ENCODE measurements at regions not wholly inside any gene's neighbourhood (a gene's known extent, or its start where the extent isn't known, plus 50 kb on each side); places are given as distances from the start of the nearest gene placed in this dataset.

DNA sequence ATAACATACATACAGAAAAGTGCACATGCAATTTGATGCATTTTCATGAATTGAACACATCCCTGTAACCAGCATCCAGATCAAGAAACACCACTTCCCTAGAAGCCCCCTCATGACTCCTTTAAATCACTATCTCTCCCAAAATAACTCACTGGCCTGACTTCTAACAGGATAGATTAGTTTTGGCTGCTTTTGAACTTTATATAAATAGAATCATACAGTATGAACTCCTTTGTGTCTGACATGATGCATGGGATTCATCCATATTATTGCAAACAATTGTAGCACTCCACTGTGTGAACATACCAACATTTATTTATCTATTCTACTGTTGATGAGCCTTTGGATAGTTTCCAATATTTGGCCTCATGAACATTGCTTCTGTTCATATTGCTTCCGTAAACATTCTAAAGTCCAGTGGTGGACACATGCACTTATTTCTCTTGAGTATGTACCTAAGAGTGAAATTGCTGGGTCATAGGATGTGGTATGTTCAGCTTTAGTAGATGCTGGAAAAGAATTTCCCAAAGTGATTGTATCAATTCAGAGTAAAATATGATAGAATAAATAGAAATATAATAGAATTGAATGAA, 148.7 kb upstream of the GDNF start:
- no peaks in the 10 kb centered on the region for H3K4me1 ChIP-seq
- H3K9me3 ChIP-seq (ENCODE audit: control insufficient read depth, low read length) = no peaks in the 10 kb centered on the region
- no peaks in the 10 kb centered on the region for H3K79me2 ChIP-seq
- no peak overlapping the region for H3K9ac ChIP-seq
- no peak overlapping the region for H2AFZ ChIP-seq
- no peaks in the 10 kb centered on the region for H3K36me3 ChIP-seq (ENCODE audit: control insufficient read depth, insufficient read depth, low read length)
- no peak overlapping the region for H3K27ac ChIP-seq
- TF ChIP-seq, protein P1, sequence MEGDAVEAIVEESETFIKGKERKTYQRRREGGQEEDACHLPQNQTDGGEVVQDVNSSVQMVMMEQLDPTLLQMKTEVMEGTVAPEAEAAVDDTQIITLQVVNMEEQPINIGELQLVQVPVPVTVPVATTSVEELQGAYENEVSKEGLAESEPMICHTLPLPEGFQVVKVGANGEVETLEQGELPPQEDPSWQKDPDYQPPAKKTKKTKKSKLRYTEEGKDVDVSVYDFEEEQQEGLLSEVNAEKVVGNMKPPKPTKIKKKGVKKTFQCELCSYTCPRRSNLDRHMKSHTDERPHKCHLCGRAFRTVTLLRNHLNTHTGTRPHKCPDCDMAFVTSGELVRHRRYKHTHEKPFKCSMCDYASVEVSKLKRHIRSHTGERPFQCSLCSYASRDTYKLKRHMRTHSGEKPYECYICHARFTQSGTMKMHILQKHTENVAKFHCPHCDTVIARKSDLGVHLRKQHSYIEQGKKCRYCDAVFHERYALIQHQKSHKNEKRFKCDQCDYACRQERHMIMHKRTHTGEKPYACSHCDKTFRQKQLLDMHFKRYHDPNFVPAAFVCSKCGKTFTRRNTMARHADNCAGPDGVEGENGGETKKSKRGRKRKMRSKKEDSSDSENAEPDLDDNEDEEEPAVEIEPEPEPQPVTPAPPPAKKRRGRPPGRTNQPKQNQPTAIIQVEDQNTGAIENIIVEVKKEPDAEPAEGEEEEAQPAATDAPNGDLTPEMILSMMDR (IDR thresholded peaks at IDR 0.05) = no peak
- no peak overlapping the region for H3K4me2 ChIP-seq (ENCODE audit: low read length)
- no peaks in the 10 kb centered on the region for H3K27me3 ChIP-seq (ENCODE audit: control insufficient read depth, insufficient read depth, low read length)
- no peak overlapping the region for H3K4me3 ChIP-seq (ENCODE audit: low read depth, low read length)

GRCh38 chr5:37984300-37984699, 144.5 kb upstream of the GDNF start:
- no peak overlapping the region for H3K27ac ChIP-seq
- no peak overlapping the region for H2AFZ ChIP-seq
- H3K36me3 ChIP-seq (ENCODE audit: control insufficient read depth, insufficient read depth, low read length) = no peaks in the 10 kb centered on the region
- H3K9me3 ChIP-seq (ENCODE audit: control insufficient read depth, low read length) = no peaks in the 10 kb centered on the region
- H3K4me2 ChIP-seq (ENCODE audit: low read length) = no peak overlapping the region
- no peak overlapping the region for H3K9ac ChIP-seq
- no peaks in the 10 kb centered on the region for H3K27me3 ChIP-seq (ENCODE audit: control insufficient read depth, insufficient read depth, low read length)
- no peak overlapping the region for H3K4me3 ChIP-seq (ENCODE audit: low read depth, low read length)
- no peaks in the 10 kb centered on the region for H3K4me1 ChIP-seq
- H3K79me2 ChIP-seq = no peaks in the 10 kb centered on the region
- TF ChIP-seq, protein P1 (IDR thresholded peaks at IDR 0.05) = no peak

DNA sequence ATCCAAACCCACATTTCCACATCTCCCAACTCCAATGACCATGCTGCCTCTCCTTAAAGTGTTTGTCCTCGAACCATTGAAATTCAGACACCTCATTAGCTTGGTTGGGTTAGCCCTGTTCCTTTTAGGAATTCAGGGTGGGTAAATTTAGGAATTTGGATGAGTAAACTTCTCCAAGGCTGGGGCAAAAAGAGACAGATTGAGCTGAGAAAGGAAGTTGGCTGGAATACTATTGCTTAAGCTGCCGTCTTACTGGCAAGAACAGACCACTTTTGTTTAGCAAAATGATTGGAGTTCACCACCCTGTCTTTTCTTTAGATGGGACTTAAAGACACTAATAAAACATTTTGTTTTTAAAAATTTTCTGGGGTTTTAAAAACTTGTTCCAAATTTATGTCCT, 143.6 kb upstream of the GDNF start:
- Histone ChIP-seq H3K79me2 (no peaks in the 10 kb centered on the region), H3K27me3 (ENCODE audit: control insufficient read depth, insufficient read depth, low read length) (no peaks in the 10 kb centered on the region), H2AFZ (no peak overlapping the region), H3K27ac (no peak overlapping the region), H3K9ac (no peak overlapping the region), H3K36me3 (ENCODE audit: control insufficient read depth, insufficient read depth, low read length) (no peaks in the 10 kb centered on the region), H3K4me1 (no peaks in the 10 kb centered on the region), H3K9me3 (ENCODE audit: control insufficient read depth, low read length) (no peaks in the 10 kb centered on the region), H3K4me3 (ENCODE audit: low read depth, low read length) (no peak overlapping the region), H3K4me2 (ENCODE audit: low read length) (no peak overlapping the region)
- TF ChIP-seq, protein P1 (IDR thresholded peaks at IDR 0.05) = no peak

GRCh38 chr5:37979559-37979958, 139.7 kb upstream of the GDNF start:
- no peak overlapping the region for H3K9ac ChIP-seq

DNA sequence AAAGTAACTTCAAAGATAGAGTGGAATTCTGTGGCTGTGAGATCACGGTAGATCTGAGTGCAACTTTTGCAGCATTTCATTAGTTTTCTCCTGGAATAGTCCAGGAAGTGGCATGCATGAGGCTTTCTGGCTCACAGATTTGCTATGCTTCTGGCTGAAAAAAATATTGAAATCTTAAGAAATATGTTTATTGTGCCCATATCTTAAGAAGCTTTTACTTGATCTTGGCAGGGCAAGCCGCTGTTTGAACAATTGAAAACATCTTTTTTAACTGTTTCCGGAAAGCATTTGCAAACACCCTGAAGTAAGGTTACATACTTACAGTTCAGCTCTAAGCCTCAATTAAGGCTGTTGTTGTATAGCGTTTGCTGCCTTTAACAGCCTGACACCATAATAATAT, 135.7 kb upstream of the GDNF start:
- Histone ChIP-seq H3K27ac (no peak overlapping the region), H3K36me3 (ENCODE audit: control insufficient read depth, insufficient read depth, low read length) (no peaks in the 10 kb centered on the region), H2AFZ (no peak overlapping the region), H3K27me3 (ENCODE audit: control insufficient read depth, insufficient read depth, low read length) (no peaks in the 10 kb centered on the region), H3K79me2 (no peaks in the 10 kb centered on the region), H3K9me3 (ENCODE audit: control insufficient read depth, low read length) (no peaks in the 10 kb centered on the region), H3K4me3 (ENCODE audit: low read depth, low read length) (no peak overlapping the region), H3K9ac (no peak overlapping the region), H3K4me2 (ENCODE audit: low read length) (no peak overlapping the region), H3K4me1 (no peaks in the 10 kb centered on the region)
- TF ChIP-seq, protein P1 (IDR thresholded peaks at IDR 0.05) = no peak

More at GRCh38 chr5:37979559-37979958, 139.7 kb upstream of the GDNF start:
- no peak overlapping the region for H3K4me2 ChIP-seq (ENCODE audit: low read length)
- no peaks in the 10 kb centered on the region for H3K9me3 ChIP-seq (ENCODE audit: control insufficient read depth, low read length)
- H3K36me3 ChIP-seq (ENCODE audit: control insufficient read depth, insufficient read depth, low read length) = no peaks in the 10 kb centered on the region
- H3K4me1 ChIP-seq = no peaks in the 10 kb centered on the region
- TF ChIP-seq, protein P1 (IDR thresholded peaks at IDR 0.05) = no peak
- H2AFZ ChIP-seq = no peak overlapping the region
- H3K27ac ChIP-seq = no peak overlapping the region
- H3K4me3 ChIP-seq (ENCODE audit: low read depth, low read length) = no peak overlapping the region
- H3K79me2 ChIP-seq = no peaks in the 10 kb centered on the region
- H3K27me3 ChIP-seq (ENCODE audit: control insufficient read depth, insufficient read depth, low read length) = no peaks in the 10 kb centered on the region
